ENCODE measurements at regions not wholly inside any gene's neighbourhood (a gene's known extent, or its start where the extent isn't known, plus 50 kb on each side); places are given as distances from the start of the nearest gene placed in this dataset.
"Not testable (repeated sequence)": the region's sequence is repeated elsewhere in the genome, so short reads cannot be mapped to it uniquely, and the experiment has no call there.

DNA sequence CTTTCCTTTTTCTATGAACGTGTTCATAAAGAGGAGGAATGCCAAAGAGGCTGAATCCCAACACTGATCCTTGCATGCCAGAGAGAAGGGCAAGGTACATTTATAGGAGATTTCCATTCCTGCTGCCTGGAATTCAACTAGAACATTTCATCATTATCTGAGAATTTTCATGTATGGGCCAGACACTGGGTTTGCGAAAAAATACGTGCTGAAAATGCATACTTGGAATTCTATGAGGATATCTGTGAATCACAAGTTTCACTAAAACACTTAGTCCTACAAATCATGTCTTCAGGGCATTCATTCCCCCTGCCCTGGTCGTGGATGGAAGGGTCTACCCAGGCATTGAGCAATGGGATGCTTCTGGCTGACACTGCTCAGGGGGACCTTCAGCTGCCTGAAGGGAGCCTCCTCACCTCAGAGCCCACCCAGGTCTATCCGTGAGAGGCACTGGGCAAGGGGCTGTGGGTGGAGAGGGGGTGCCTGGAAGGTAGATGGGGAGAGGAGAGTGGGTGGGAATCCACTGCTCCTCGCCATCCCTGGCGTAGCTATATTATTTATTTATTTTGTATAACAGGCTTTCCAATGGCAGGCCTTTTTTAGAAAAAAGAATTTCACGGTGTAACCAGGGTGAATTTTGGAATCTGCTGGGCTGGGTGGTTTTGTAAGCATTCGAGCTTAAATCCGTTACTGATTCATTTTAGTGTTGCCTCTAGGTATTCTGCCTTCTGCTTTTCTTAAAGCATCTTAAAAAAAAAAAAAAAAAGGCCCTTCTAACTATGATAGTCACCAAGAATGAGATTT lies 560.6 kb upstream of the ID2 start:
- ATAC-seq (no peak), DNase-seq (no peak)

DNA sequence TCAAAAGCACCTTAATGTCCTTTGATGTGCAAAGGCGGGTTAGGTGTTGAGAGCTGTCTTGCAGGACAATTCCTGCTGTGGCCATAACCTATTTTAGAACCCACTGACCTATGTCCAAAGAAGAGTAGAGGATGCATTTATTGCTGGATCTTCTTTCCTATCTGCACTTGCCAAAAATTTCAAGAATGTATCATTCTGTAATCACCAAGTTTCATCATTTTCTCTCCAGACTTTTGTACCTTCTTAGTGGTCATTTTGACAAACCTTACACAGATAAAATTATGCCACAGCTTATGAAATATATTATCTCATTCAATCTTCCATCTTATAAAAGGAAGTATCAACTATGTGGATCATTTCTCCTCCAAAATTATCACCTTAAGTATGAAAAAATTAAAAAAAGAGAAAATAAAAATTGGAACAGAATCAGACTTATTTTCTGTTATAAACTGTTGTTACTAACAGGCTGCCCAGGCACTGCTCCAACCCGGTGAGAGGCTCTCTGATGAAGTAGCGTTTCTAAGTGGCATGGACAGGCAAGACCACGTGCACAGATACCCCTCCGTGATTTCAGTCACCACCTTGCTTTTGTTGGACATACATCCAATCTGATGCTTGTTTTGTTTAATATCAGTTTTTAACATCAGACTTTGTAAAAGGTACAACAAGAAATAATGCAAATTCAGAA lies 559.9 kb upstream of the ID2 start:
- no peak for DNase-seq

DNA sequence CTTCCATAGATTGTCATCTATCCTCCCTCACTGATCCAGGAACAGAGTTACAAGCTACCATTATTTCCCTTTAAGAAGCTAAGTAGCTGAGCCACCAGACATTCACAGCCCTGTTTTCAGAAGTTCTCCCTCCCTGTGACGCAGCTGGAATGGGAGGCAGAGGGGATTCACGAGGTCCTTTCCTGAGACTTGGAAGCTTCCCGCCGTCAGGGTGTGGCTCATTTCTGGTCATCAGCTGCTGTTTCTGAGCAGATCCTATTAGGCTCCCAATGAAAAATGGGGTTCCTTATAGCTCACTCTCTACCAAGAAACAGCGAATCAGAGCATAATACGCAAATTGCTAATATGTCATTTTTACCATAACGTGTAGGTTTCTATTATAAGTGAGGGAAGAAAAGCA lies 559.3 kb upstream of the ID2 start:
- no peak for DNase-seq
- no peak for ATAC-seq

More for the DNA sequence above, 559.9 kb upstream of the ID2 start:
- ATAC-seq: no peak

DNA sequence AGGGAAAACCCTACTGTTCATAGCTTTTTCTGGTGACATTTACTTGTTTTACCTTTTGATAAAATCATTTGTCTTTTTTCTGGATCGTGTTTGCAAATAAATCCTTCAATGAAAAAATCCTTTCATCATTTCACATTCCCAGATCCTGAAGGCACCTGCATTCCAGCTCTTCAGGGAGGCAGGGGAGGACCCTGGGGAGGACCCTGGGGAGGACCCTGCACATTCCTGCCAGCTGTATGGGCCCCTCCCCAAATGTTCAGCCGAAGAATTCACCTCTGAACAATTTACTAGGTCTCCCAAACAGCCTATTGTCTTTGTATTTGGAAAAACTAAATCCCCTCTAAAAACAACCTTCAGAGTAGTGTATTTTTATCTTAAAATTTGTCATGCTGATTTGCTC lies 558.4 kb upstream of the ID2 start:
- no peak for DNase-seq
- ATAC-seq: no peak

DNA sequence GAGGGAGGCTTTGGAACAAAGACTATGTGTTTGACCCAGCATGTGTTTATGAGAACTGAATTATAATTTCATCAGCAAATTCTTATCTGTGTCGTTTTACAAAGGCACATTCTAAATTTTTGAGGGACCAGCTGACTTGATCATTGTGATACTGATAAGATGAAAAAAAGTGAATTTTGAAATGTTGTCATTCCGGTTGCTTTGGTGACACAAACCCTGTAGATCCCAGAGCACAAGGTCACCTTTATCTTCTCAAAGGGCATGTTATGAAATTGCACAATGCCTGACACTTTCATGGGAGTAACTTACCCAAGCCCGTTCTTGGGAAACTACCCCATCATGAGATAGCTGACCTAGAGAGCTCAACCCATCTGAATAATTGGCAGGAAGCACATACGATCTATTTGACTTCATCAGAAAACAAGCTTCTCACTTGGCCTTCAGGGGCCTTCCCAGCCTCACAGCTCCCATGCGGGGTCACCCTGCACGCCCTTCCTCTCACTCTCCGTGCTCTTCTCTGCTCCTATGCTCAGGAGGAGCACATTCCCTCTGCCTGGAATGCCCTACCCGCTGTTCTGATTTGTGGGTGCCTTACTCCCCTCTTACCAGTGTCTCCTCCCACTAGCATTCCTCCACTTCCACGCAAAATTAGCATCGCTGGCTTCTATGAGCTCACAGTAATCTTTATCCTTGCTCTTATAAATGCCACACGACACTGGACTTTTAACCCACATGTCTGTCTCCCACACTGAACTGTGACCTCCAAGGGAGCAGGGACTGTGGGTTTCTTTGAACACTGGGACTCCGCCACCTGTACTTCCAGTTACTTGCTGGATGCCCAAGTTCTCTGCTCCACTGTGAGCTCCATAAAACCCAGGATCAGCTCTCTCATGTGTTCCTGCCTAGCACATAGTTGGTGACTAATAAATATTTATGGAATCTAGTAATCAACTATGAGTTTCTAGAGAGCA lies 555.8 kb upstream of the ID2 start:
- DNase-seq: no peak
- no peak for ATAC-seq

DNA sequence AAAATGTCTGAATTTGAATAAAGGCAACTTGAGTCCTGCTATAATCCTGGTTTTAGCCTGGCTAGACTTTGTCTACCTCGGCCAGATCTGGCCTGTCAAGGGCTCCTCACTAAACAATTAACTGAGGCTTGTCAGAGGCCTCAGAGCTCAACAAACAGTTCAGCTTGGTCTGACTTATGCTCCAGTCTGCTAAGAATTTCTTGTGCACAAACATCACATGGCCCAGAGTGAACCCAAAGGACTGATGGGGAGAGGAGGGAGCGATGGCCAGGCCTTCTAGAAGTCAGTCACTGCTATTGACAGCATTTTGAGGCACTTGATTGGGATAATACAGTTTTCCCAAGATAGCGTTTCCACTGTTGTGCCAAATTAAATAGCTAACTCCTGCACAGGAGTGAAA lies 555.1 kb upstream of the ID2 start:
- ATAC-seq (no peak), DNase-seq (no peak)

DNA sequence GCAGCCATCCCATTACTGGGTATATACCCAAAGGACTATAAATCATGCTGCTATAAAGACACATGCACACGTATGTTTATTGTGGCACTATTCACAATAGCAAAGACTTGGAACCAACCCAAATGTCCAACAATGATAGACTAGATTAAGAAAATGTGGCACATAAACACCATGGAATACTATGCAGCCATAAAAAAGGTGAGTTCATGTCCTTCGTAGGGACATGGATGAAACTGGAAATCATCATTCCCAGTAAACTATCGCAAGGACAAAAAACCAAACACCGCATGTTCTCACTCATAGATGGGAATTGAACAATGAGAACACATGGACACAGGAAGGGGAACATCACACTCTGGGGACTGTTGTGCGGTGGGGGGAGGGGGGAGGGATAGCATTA lies 550.4 kb upstream of the ID2 start:
- not testable (repeated sequence) for ATAC-seq, DNase-seq

DNA sequence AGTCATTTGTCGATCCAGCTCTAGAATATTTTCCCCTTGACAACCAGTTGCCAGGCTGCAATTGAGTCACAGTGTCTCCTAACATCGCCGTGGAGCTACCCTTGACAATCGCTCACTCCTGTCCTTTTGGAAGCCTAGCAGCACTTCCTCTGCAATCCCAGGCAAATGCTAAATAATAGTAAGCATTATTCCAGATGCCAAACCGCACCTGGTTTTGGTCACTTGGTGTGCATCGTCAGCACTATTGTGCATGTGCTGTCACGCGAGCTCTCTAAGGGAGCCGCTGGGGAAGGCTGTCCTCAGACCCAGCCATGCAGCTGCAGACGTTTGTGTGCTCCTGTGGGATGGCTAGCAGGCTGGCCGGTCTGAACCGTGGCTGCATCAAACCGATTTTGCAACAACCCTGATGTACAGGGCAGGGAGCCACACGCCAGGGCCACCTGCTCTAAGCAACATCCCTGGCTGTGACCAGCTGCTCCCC lies 549.5 kb upstream of the ID2 start:
- no peak for ATAC-seq
- no peak for DNase-seq

DNA sequence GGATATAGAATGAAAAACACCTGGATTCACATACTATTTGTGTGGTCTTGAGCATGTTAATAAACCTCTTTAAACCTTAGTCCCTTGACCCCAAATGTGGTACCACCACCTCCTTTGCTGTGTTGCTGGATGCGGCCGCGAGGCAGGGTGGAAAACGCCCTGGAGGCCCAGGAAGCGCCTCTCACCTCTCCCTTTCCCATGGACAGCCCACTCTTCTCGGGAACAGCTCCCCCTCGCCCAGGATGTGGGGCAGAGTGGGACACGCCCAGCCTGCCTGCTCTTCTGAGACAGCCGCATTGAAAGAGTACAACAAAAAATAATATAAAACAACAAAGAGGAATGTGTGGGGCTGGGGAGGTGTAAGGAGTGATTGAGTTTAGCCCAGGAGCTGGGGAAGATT lies 549.0 kb upstream of the ID2 start:
- DNase-seq (no peak), ATAC-seq (no peak)

DNA sequence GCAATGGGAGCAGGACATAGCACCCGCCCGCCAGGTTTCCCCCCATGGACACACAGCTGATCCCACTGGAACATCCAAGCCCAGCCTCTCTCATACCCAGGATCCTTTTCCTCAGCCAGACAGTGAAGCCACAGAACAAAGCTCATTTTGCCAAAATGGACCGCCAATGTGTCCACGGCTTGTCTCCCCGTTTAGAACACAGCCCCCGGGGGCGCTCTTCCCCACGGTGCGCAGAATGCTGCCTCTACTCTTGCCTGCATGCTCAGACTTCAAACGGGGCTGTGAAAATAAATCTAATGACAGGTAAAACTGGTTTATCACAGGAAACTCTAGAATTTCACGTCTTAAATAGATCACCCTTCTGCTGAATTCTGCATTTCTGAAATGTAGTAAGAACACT lies 548.5 kb upstream of the ID2 start:
- no peak for ATAC-seq

DNA sequence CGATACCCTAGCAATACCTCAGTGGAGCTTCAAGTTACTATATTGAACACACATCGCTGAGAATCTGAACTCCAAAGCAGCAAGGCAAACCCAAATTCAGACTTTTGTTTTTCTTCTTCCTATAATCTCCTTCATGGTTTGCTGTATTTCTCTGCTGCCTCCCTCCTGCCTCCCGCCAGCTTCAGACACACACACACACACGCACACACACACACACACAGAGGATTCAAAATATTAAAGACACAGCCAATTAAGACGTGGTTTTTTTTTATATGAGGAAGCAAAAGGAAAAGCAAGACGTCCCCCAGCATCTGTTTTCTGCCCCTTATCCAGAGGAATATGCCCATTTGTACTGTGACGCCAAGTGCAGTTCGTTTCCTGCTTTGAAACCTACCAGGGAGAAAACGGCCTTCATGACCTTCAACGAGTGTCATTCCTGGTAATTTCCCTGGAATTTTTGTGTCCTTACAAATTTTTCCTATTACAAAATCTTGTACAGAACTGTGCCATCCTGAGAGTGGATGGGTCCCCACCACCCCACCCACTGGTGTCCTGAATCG lies 547.9 kb upstream of the ID2 start:
- DNase-seq (no peak), ATAC-seq (no peak)

More for the DNA sequence above, 548.5 kb upstream of the ID2 start:
- DNase-seq: no peak

DNA sequence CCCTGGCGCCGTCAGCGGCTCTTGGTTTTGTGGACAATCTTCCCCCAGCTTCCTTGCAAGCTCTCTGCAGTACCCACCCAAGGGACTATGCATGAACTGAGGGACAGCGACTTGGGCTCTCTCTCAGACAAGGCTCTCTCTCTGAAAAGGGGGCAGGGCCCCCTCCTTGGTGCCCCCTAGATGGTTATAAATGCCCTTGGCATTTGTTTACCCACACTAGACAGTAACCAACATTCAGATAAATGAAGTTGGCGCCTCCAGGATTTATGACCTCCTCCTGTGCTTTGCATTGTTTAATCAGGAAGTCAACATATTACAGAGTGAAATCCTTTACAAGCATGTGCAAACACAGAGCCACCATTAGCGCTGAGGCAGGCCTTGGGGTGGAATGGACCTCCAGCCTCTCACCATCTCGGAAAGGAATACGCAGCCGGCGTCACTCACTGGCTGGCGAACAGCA lies 547.4 kb upstream of the ID2 start:
- no peak for ATAC-seq

DNA sequence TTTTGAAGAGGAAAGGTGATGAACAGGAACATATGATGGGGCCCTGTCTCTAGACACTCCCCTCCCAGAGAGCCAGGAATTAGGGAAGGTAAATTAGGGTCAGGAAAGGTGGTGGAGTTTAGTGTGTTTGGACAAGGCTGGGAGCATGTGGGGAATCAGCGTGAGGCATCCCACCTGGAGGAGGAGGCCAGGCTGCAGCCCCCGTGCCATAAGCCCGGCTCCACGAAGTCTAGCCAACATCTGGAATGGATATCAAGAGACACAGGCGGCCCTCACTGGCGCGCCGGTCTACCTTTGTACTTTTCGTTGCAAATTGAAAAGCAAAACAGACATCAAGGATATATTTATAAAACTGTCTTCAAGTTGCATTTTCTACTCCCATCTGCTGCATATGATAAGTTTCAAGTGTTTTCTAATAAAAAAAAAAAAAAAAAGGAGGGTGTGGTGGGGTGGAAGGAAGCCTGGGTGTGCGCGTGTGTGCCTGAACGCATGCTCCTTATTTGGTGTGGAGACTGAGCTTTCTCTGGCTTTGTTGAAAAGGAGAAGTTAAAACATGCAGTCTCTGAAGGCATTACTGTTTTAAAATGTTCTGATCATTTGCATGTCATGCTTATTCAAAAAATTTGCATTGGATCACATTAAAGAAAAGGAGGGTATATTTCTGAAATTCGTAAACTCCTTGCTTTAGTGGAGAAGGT lies 546.7 kb upstream of the ID2 start:
- DNase-seq (no peak), ATAC-seq (no peak)

More for the DNA sequence above, 547.4 kb upstream of the ID2 start:
- no peak for DNase-seq

DNA sequence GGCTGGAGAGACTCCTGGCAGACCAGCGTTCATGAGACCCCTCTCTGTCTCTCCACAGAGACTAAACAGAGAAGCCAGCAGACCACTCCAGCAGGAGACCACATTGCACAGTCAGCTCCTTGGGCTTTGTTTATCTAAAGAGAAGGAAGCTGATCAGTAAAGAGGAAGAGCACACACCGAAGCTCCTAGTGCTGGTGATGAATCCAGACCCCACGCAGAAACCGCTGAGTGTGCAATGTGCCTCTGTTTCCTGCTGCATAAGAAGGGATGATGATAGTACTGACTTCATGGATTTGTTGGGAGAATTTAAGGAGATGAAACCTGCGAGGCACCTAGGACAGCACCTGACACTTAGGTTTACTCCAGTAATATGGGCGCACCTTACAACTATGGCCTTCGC lies 544.1 kb upstream of the ID2 start:
- ATAC-seq: no peak
- DNase-seq: no peak

DNA sequence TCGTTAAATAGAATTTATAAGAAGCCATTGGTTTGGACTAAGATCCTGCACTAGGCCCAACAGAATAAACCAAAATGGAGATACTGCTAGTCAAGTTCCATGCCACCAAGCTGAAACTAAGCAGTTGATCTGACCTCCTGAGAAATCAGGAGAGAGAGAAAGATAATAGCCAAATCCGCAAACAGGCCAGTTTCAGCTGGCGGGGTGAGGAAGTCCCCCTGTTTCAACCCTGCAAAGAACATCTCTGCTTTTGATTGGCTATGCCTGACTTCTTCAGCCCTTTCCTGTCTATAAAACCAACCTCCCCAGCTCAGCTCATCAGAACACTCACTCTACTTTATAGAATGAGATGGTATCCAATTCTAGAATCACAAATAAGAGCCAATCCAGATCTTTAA lies 543.3 kb upstream of the ID2 start:
- ATAC-seq (no peak), DNase-seq (no peak)

DNA sequence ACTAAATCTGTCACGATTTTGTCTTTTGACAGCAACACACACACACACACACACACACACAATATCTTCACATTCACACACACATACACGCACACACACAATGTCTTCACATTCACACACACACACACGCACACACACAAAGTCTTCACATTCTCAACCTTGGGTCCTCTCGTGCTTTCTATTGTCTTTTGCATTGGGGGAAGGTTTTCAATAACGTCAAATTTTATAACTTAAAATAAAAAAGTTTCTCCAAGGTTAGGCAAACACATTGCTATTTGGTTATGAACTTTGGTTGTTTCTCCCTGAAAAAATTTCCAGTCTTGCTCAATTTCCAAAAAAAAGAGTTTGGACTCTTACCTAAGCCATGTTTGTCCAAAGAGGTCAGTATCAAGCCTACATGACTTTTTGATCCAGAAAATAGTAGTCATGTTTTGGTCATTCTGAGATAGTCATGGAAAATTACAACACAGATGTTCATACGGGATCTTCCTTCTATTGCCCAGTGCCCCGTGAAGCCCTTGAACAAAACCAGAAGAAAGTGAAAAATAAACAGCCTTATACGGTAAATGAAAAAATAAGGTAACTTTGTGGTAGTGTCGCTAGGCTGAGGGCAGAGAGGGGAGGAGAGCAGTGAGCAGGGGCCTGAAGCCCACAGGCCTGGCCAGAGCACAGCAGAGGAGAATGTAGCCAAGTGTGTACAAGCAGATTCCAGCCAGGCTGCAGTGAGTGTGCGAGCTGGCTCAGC lies 542.8 kb upstream of the ID2 start:
- no peak for DNase-seq
- ATAC-seq: no peak

DNA sequence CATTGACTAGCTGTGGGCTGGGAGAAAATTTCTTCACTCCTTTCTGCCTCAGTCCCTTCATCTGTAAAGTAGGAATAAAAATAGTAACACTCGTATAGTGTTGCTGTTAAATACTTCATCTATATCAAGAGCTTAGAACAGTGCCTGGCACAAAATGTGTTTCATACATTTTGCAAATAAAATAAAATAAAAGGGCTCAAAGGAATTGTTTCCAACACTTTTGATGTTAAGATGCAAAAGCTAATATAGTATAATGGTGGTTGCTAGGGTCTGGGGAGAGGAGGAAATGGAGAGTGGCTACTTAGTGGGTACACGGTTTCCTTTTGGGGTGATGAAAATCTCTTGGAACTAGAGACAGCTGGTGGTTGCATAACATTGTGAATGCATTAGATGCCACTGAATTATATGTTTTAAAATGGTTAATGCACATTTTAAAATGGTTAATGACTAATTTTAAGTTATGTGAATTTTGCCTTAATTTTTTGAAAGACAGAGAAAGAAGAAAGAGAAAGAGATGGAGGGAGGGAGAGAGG lies 542.1 kb upstream of the ID2 start:
- ATAC-seq (no peak), DNase-seq (no peak)

DNA sequence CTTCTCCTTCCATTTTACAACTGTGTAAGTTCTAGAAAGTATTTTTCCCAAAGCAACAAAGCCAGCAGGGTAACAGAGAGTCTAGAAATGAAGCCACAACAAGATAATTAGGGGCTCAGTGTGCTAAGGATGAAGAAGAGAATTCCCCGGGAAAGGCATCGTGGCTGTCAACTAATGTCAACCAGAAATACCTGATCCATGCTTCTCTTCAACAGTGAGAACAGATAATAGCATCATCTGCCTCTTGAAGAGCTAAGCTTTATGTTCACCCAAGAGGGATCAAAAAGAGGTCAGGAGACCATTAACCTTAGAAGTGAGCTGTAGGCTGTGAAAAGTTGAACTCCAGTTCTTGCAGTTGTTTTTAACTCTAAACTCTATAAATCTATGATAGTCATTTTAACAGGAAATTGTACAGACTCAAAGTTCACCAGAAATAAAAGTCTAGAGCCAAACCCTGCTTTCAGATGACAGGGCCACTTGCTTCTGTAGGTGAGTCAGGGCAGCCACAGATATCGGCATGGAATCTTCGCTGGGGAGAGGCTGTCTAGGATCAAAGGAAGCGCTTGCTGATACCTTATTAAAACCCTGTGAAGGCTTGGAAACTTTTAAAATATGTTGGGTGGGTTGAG lies 540.7 kb upstream of the ID2 start:
- DNase-seq (no peak), ATAC-seq (no peak)

DNA sequence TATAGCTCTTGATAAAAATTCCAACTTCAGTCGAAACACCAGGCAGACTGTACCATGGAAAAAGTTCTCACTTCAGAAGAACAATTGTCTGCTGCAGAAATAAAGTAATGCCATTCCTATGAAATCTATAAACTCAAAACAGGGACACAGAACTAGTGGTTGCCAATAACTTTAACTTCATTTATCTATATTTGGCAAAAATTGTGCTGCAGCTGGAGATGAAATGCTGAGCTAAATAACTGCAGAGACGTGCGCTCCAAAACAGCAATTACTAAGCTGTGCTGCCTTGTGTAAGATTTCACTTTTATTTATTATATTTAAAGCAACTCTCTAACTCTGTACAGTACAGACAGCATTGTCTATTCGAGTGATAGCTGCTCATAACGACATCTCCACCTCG lies 540.1 kb upstream of the ID2 start:
- ATAC-seq (no peak), DNase-seq (no peak)

DNA sequence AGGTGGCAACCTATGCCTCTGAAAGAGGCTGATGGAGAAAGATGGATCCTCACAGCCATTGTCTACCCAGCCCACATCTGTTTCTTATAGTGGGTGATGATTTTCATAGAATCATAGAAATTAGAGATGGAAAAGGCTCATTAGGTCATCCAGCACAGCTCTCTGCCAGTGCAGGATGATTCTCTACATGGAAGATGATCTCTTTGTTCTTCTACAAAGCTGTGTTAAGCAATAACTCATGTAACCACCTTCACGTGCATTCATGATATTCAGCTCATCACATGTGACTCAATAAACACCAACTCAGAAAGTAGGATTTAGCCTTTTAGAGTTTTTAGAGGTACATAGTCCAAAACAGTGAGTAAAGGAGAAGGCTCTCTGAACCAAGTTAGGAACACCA lies 539.4 kb upstream of the ID2 start:
- no peak for ATAC-seq

More for the DNA sequence above, 539.4 kb upstream of the ID2 start:
- no peak for DNase-seq
